Astrocyte (in vitro differentiated cells and primary cell): ENCODE measurements at regions not wholly inside any gene's neighbourhood (a gene's known extent, or its start where the extent isn't known, plus 50 kb on each side); places are given as distances from the start of the nearest gene placed in this dataset.

Source experiments
- CTCF ChIP-seq: IDR thresholded peaks from 2 replicates; pipeline ENCODE4 v1.5.1; 2011; ENCODE audit warnings: low read depth, mild to moderate bottlenecking, inconsistent platforms, low read length, moderate library complexity; ENCODE audit not compliant: insufficient read depth
- EZH2 ChIP-seq: IDR thresholded peaks from 2 replicates; pipeline ENCODE4 v1.6.1; 2012; ENCODE audit warnings: mild to moderate bottlenecking, low read length, inconsistent platforms; ENCODE audit not compliant: insufficient read depth

- TF ChIP-seq CTCF (no peak), EZH2 (no peak)
These were observed 65.3 kb downstream of the PCDH20 start for GRCh38 chr13:61350341-61350740.
